GM10248 (cell line): ENCODE measurements at regions not wholly inside any gene's neighbourhood (a gene's known extent, or its start where the extent isn't known, plus 50 kb on each side); places are given as distances from the start of the nearest gene placed in this dataset.

Experiments
- CTCF ChIA-PET: fragments of 300-600 bp; sonication (Branson Sonifier 250); formaldehyde crosslinking; extraction: SDS; loops from one replicate; lab custom pipeline; 2021; ENCODE audit warnings: antibody characterized with exemption; lab: Yijun Ruan, JAX
- POLR2A ChIA-PET: fragments of 350-650 bp; sonication (Branson Sonifier 250); formaldehyde crosslinking; extraction: SDS; loops from one replicate; lab custom pipeline; 2020; ENCODE audit warnings: antibody characterized with exemption; lab: Yijun Ruan, JAX
- DNase-seq: peaks from one replicate; pipeline ENCODE4 v3.0.0; 2012; ENCODE audit errors: extremely low spot score
- CTCF ChIP-seq: IDR thresholded peaks from 2 replicates; pipeline ENCODE4 v1.5.1; 2012; ENCODE audit warnings: mild to moderate bottlenecking, low read depth; ENCODE audit errors: extremely low read depth, missing control alignments, control extremely low read depth

DNA sequence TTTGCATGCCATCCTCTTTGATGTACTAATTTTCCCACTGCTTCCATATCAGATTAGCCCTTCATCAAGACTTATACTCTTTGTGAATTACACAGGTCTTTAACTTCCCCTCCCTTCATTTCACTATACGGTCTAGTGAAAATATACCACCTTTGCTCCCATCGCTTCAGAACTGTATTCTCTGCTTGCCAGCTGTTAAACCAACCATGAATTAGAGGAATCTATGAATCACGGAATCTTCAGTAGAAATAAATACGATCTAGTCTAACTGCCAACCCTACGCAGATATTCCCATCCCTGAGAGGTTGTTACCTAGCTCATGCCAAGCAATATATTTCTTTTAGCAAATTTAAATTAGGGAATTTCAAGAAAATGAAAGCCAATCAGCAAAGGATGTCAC is 177.8 kb upstream of the MPPED2 start:
- ChIA-PET POLR2A (no interaction called here), CTCF (no interaction called here)
- DNase-seq = no peak
- TF ChIP-seq CTCF = no peak

GRCh38 chr11:30762188-30762587 is 176.0 kb upstream of the MPPED2 start:
- ChIA-PET POLR2A (no interaction called here), CTCF (no interaction called here)
- no peak for DNase-seq
- no peak for TF ChIP-seq CTCF

DNA sequence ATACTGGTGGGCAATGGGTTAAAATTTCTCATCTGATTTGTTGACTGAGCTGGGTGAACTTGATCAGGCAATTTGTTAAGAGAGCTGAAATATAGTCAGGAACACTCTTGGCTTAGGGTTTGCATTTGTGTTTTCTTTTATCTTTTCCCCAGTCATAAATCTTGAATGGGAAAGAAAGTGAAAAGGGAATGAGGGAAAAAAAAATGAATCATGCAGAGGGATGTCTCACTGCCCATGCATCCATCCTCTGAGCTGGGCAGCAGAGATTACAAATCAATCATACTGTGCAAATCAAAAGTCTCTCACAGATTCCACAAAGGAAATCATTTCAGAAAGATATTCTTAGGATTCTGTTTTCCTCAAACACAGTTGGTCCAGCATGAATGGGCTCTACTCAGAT is 174.2 kb upstream of the MPPED2 start:
- TF ChIP-seq CTCF = no peak
- POLR2A ChIA-PET = no interaction called here
- DNase-seq = no peak
- CTCF ChIA-PET = no interaction called here

DNA sequence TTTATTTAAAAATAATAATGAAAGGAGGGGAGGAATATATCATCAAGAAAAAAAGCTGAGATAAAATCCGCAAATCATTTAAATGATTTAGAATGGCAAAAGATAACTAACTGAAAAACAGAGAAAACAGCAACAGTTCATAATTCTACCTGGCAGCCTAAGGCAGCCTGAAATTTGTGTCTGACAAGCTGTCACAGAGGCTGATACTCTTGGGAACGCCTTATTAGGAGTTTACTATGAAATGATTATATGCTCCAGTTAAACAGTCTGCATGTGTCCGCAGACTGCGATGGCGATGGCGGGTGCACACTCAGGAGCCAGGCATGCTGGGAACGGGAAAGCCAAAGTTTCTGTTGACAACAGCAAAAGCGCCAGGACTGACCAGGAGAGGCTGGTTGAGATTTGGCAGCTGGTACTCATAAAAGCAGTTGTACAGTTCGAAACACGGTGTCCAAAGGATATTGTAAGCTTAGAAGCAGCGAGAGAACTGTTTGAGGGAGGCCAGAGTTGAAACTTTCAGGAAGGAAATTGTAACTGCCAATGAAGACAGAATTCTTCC is 172.9 kb upstream of the MPPED2 start:
- no peak for TF ChIP-seq CTCF
- no peak for DNase-seq
- ChIA-PET POLR2A (no interaction called here), CTCF (interaction anchor here (1.4 kb wide), 1 partner anchor 16 kb away, joined by 8 read pairs; no protein-coding TSS in a partner anchor)

GRCh38 chr11:30758518-30758917 is 172.4 kb upstream of the MPPED2 start:
- ChIA-PET POLR2A (no interaction called here), CTCF (interaction anchor here (1.4 kb wide), 1 partner anchor 16 kb away, joined by 8 read pairs; no protein-coding TSS in a partner anchor)

GRCh38 chr11:30758012-30758411 is 171.9 kb upstream of the MPPED2 start:
- no peak for DNase-seq
- CTCF ChIA-PET = no interaction called here

More at GRCh38 chr11:30758518-30758917, 172.4 kb upstream of the MPPED2 start:
- DNase-seq = no peak
- TF ChIP-seq CTCF = no peak

More at GRCh38 chr11:30758012-30758411, 171.9 kb upstream of the MPPED2 start:
- no peak for TF ChIP-seq CTCF
- POLR2A ChIA-PET = no interaction called here
